GM12878 (cell line): ENCODE measurements at regions not wholly inside any gene's neighbourhood (a gene's known extent, or its start where the extent isn't known, plus 50 kb on each side); places are given as distances from the start of the nearest gene placed in this dataset.

Source experiments
- CBX5 ChIP-seq: sonication (generic); IDR thresholded peaks from 2 replicates; pipeline ENCODE4 v1.6.1; 2016; ENCODE audit warnings: low read depth, moderate library complexity, mild to moderate bottlenecking, inconsistent platforms
- CHD4 ChIP-seq: fragments of 200-600 bp; sonication (generic); IDR thresholded peaks from 2 replicates; pipeline ENCODE4 v1.6.1; 2016; ENCODE audit warnings: mild to moderate bottlenecking
- IRF5 ChIP-seq: fragments of 450-650 bp; IDR thresholded peaks from 2 replicates; pipeline ENCODE4 v1.6.1; 2017; ENCODE audit warnings: borderline replicate concordance
- MYC ChIP-seq: IDR thresholded peaks from 2 replicates; pipeline ENCODE4 v1.6.1; 2011; ENCODE audit warnings: mild to moderate bottlenecking, low read length, moderate library complexity, inconsistent platforms; ENCODE audit not compliant: insufficient read depth, insufficient replicate concordance, insufficient read length, severe bottlenecking
- NBN ChIP-seq: fragments of 450-650 bp; IDR thresholded peaks from 2 replicates; pipeline ENCODE4 v1.6.1; 2016
- NFXL1 ChIP-seq: fragments of 450-650 bp; IDR thresholded peaks from 2 replicates; pipeline ENCODE4 v1.6.1; 2017; ENCODE audit warnings: antibody characterized with exemption, mild to moderate bottlenecking, borderline replicate concordance
- NFYA ChIP-seq: IDR thresholded peaks from 2 replicates; pipeline ENCODE4 v1.6.1; 2011; ENCODE audit warnings: low read depth, mild to moderate bottlenecking, low read length, improper control_type of control experiment, borderline replicate concordance
- RAD21 ChIP-seq: IDR thresholded peaks from 2 replicates; pipeline ENCODE4 v1.6.1; 2011; ENCODE audit warnings: mild to moderate bottlenecking, low read depth, low read length, moderate library complexity; ENCODE audit not compliant: insufficient read depth
- SIN3A ChIP-seq: IDR thresholded peaks from 2 replicates; pipeline ENCODE4 v1.6.1; 2012; ENCODE audit warnings: low read depth, low read length, improper control_type of control experiment
- ZNF592 ChIP-seq: fragments of 450-650 bp; IDR thresholded peaks from 2 replicates; pipeline ENCODE4 v1.6.1; 2017; ENCODE audit warnings: mild to moderate bottlenecking, moderate library complexity
- TF ChIP-seq, protein P1 (sequence below): IDR thresholded peaks from 2 replicates; pipeline ENCODE4 v1.6.1; 2011; ENCODE audit warnings: borderline replicate concordance, low read depth, mild to moderate bottlenecking, moderate library complexity, mixed read lengths, low read length; ENCODE audit not compliant: insufficient read depth; ENCODE audit errors: extremely low read length
- TF ChIP-seq, protein P2 (sequence below): fragments of 450-650 bp; IDR thresholded peaks from 2 replicates; pipeline ENCODE4 v1.6.1; 2017; ENCODE audit warnings: low read depth, mild to moderate bottlenecking, moderate library complexity
- TF ChIP-seq, protein P3 (sequence below): IDR thresholded peaks from 2 replicates; pipeline ENCODE4 v1.6.1; 2012; ENCODE audit warnings: low read depth, low read length, improper control_type of control experiment
- TF ChIP-seq, protein P4 (sequence below): IDR thresholded peaks from 2 replicates; pipeline ENCODE4 v1.6.1; 2011; ENCODE audit warnings: borderline replicate concordance, low read depth, mild to moderate bottlenecking, moderate library complexity, low read length; ENCODE audit not compliant: insufficient read depth, poor library complexity, severe bottlenecking

- TF ChIP-seq ZNF592 (no peak), MYC (no peak), RAD21 (no peak), NFYA (no peak), CBX5 (peak; percentile 55; the same call in 1 of the 2 replicates), NBN (0 out of 2 replicates have a peak, but pooled peaks have one; percentile 24), NFXL1 (no peak), CHD4 (no peak), SIN3A (no peak), IRF5 (no peak)
- TF ChIP-seq, protein P1, sequence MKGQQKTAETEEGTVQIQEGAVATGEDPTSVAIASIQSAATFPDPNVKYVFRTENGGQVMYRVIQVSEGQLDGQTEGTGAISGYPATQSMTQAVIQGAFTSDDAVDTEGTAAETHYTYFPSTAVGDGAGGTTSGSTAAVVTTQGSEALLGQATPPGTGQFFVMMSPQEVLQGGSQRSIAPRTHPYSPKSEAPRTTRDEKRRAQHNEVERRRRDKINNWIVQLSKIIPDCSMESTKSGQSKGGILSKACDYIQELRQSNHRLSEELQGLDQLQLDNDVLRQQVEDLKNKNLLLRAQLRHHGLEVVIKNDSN: no peak
- TF ChIP-seq, protein P2, sequence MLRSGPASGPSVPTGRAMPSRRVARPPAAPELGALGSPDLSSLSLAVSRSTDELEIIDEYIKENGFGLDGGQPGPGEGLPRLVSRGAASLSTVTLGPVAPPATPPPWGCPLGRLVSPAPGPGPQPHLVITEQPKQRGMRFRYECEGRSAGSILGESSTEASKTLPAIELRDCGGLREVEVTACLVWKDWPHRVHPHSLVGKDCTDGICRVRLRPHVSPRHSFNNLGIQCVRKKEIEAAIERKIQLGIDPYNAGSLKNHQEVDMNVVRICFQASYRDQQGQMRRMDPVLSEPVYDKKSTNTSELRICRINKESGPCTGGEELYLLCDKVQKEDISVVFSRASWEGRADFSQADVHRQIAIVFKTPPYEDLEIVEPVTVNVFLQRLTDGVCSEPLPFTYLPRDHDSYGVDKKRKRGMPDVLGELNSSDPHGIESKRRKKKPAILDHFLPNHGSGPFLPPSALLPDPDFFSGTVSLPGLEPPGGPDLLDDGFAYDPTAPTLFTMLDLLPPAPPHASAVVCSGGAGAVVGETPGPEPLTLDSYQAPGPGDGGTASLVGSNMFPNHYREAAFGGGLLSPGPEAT: 0 out of 2 replicates have a peak, but pooled peaks have one; percentile 29
- TF ChIP-seq, protein P3, sequence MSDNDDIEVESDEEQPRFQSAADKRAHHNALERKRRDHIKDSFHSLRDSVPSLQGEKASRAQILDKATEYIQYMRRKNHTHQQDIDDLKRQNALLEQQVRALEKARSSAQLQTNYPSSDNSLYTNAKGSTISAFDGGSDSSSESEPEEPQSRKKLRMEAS: no peak
- TF ChIP-seq, protein P4, sequence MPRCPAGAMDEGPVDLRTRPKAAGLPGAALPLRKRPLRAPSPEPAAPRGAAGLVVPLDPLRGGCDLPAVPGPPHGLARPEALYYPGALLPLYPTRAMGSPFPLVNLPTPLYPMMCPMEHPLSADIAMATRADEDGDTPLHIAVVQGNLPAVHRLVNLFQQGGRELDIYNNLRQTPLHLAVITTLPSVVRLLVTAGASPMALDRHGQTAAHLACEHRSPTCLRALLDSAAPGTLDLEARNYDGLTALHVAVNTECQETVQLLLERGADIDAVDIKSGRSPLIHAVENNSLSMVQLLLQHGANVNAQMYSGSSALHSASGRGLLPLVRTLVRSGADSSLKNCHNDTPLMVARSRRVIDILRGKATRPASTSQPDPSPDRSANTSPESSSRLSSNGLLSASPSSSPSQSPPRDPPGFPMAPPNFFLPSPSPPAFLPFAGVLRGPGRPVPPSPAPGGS: no peak
These were observed 74.9 kb upstream of the UST start (continued) for GRCh38 chr6:148671952-148672351.
